ENCODE measurements at regions not wholly inside any gene's neighbourhood (a gene's known extent, or its start where the extent isn't known, plus 50 kb on each side); places are given as distances from the start of the nearest gene placed in this dataset.
"Not testable (repeated sequence)": the region's sequence is repeated elsewhere in the genome, so short reads cannot be mapped to it uniquely, and the experiment has no call there.

- TF ChIP-seq, protein P1, sequence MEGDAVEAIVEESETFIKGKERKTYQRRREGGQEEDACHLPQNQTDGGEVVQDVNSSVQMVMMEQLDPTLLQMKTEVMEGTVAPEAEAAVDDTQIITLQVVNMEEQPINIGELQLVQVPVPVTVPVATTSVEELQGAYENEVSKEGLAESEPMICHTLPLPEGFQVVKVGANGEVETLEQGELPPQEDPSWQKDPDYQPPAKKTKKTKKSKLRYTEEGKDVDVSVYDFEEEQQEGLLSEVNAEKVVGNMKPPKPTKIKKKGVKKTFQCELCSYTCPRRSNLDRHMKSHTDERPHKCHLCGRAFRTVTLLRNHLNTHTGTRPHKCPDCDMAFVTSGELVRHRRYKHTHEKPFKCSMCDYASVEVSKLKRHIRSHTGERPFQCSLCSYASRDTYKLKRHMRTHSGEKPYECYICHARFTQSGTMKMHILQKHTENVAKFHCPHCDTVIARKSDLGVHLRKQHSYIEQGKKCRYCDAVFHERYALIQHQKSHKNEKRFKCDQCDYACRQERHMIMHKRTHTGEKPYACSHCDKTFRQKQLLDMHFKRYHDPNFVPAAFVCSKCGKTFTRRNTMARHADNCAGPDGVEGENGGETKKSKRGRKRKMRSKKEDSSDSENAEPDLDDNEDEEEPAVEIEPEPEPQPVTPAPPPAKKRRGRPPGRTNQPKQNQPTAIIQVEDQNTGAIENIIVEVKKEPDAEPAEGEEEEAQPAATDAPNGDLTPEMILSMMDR (conservative IDR thresholded peaks at IDR 0.05; ENCODE audit: low read depth, low read length), result no peak
- Histone ChIP-seq H3K9ac (no peak overlapping the region), H3K4me2 (no peak overlapping the region), H3K79me2 (ENCODE audit: insufficient read depth, low read depth) (no peaks in the 10 kb centered on the region), H4K20me1 (ENCODE audit: insufficient read depth) (no peaks in the 10 kb centered on the region), H3K27ac (no peak overlapping the region), H3K4me1 (ENCODE audit: low read depth, poor library complexity, severe bottlenecking) (no peaks in the 10 kb centered on the region), H2AFZ (ENCODE audit: low read depth) (no peak overlapping the region), H3K27me3 (ENCODE audit: insufficient read depth, low read depth) (no peaks in the 10 kb centered on the region), H3K36me3 (ENCODE audit: insufficient read depth) (no peaks in the 10 kb centered on the region), H3K4me3 (IDR thresholded peaks at IDR 0.05; ENCODE audit: insufficient read depth, low read depth, low read length) (no peak overlapping the region)
Measured at GRCh38 chr10:84593506-84593905, 265.1 kb downstream of the CCSER2 start.

GRCh38 chr10:84596585-84596984 lies 268.2 kb downstream of the CCSER2 start:
- no peaks in the 10 kb centered on the region for H4K20me1 ChIP-seq (ENCODE audit: insufficient read depth)
- no peak overlapping the region for H3K4me2 ChIP-seq
- no peak overlapping the region for H3K9ac ChIP-seq
- H3K27ac ChIP-seq, result no peak overlapping the region
- no peaks in the 10 kb centered on the region for H3K36me3 ChIP-seq (ENCODE audit: insufficient read depth)
- TF ChIP-seq, protein P1 (conservative IDR thresholded peaks at IDR 0.05; ENCODE audit: low read depth, low read length), result no peak
- no peaks in the 10 kb centered on the region for H3K4me1 ChIP-seq (ENCODE audit: low read depth, poor library complexity, severe bottlenecking)
- H3K4me3 ChIP-seq (IDR thresholded peaks at IDR 0.05; ENCODE audit: insufficient read depth, low read depth, low read length), result no peak overlapping the region
- no peak overlapping the region for H2AFZ ChIP-seq (ENCODE audit: low read depth)
- H3K27me3 ChIP-seq (ENCODE audit: insufficient read depth, low read depth), result no peaks in the 10 kb centered on the region
- no peaks in the 10 kb centered on the region for H3K79me2 ChIP-seq (ENCODE audit: insufficient read depth, low read depth)

- Histone ChIP-seq H3K36me3 (ENCODE audit: insufficient read depth) (no peaks in the 10 kb centered on the region), H3K4me1 (ENCODE audit: low read depth, poor library complexity, severe bottlenecking) (peaks cover 9% of the 10 kb centered on the region), H3K27ac (no peak overlapping the region), H2AFZ (ENCODE audit: low read depth) (no peak overlapping the region), H4K20me1 (ENCODE audit: insufficient read depth) (no peaks in the 10 kb centered on the region), H3K27me3 (ENCODE audit: insufficient read depth, low read depth) (no peaks in the 10 kb centered on the region), H3K4me2 (no peak overlapping the region), H3K4me3 (IDR thresholded peaks at IDR 0.05; ENCODE audit: insufficient read depth, low read depth, low read length) (no peak overlapping the region), H3K9ac (no peak overlapping the region), H3K79me2 (ENCODE audit: insufficient read depth, low read depth) (no peaks in the 10 kb centered on the region)
- TF ChIP-seq, protein P1 (conservative IDR thresholded peaks at IDR 0.05; ENCODE audit: low read depth, low read length), result no peak
Measured at GRCh38 chr10:84599254-84599653, 270.9 kb downstream of the CCSER2 start.

DNA sequence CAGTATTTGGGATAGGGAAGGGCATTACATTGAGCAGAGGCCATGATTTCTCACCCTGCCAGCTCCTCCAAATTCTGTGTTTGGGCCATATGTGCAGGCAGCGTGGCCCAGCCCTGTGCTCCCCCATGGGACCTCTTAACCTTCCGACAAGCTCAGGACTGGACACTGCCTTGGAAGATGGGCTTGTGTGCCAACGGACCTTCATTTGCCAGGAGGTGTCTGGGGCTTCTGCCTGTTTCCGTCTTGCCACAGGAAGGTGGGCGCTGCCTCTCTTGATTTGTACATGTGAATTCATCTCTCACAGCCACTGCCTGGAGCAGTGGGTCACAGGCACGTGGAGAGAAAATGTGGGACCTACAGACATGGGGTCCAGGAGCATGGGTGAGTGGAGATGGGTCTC lies 272.6 kb downstream of the CCSER2 start:
- no peaks in the 10 kb centered on the region for H4K20me1 ChIP-seq (ENCODE audit: insufficient read depth)

DNA sequence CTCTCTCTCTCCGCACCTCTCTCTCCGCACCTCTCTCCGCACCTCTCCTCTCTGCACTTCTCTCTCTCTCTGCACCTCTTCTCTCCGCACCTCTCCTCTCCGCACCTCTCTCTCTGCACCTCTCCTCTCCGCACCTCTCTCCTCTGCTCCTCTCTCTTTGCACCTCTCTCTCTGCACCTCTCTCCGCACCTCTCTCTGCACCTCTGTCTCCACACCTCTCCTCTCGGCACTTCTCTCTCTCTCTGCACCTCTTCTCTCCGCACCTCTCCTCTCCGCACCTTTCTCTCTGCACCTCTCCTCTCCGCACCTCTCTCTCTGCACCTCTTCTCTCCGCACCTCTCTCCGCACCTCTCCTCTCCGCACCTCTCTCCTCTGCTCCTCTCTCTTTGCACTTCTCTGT lies 274.2 kb downstream of the CCSER2 start:
- H4K20me1 ChIP-seq (ENCODE audit: insufficient read depth); H3K36me3 ChIP-seq (ENCODE audit: insufficient read depth); H3K4me3 ChIP-seq (IDR thresholded peaks at IDR 0.05; ENCODE audit: insufficient read depth, low read depth, low read length); H3K4me2 ChIP-seq; H3K79me2 ChIP-seq (ENCODE audit: insufficient read depth, low read depth); H2AFZ ChIP-seq (ENCODE audit: low read depth); H3K27ac ChIP-seq; H3K27me3 ChIP-seq (ENCODE audit: insufficient read depth, low read depth); H3K9ac ChIP-seq: not testable (repeated sequence)
- peaks cover 33% of the 10 kb centered on the region for H3K4me1 ChIP-seq (ENCODE audit: low read depth, poor library complexity, severe bottlenecking)

More for the DNA sequence above, 272.6 kb downstream of the CCSER2 start:
- no peaks in the 10 kb centered on the region for H3K36me3 ChIP-seq (ENCODE audit: insufficient read depth)
- TF ChIP-seq, protein P1 (conservative IDR thresholded peaks at IDR 0.05; ENCODE audit: low read depth, low read length), result no peak
- peaks cover 17% of the 10 kb centered on the region for H3K4me1 ChIP-seq (ENCODE audit: low read depth, poor library complexity, severe bottlenecking)
- no peak overlapping the region for H2AFZ ChIP-seq (ENCODE audit: low read depth)
- H3K79me2 ChIP-seq (ENCODE audit: insufficient read depth, low read depth), result no peaks in the 10 kb centered on the region
- H3K27ac ChIP-seq, result no peak overlapping the region
- no peak overlapping the region for H3K4me2 ChIP-seq
- no peak overlapping the region for H3K9ac ChIP-seq
- no peak overlapping the region for H3K4me3 ChIP-seq (IDR thresholded peaks at IDR 0.05; ENCODE audit: insufficient read depth, low read depth, low read length)
- no peaks in the 10 kb centered on the region for H3K27me3 ChIP-seq (ENCODE audit: insufficient read depth, low read depth)

Data from KMS-11 (cell line).